ENCODE measurements at regions not wholly inside any gene's neighbourhood (a gene's known extent, or its start where the extent isn't known, plus 50 kb on each side); places are given as distances from the start of the nearest gene placed in this dataset.

- TF ChIP-seq, protein P1, sequence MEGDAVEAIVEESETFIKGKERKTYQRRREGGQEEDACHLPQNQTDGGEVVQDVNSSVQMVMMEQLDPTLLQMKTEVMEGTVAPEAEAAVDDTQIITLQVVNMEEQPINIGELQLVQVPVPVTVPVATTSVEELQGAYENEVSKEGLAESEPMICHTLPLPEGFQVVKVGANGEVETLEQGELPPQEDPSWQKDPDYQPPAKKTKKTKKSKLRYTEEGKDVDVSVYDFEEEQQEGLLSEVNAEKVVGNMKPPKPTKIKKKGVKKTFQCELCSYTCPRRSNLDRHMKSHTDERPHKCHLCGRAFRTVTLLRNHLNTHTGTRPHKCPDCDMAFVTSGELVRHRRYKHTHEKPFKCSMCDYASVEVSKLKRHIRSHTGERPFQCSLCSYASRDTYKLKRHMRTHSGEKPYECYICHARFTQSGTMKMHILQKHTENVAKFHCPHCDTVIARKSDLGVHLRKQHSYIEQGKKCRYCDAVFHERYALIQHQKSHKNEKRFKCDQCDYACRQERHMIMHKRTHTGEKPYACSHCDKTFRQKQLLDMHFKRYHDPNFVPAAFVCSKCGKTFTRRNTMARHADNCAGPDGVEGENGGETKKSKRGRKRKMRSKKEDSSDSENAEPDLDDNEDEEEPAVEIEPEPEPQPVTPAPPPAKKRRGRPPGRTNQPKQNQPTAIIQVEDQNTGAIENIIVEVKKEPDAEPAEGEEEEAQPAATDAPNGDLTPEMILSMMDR (conservative IDR thresholded peaks at IDR 0.05 in 1 of 2, IDR thresholded peaks at IDR 0.05 in 1 of 2; ENCODE audit: extremely low read depth in 1 of 2, insufficient read depth in 1 of 2, low read depth in 1 of 2, low read length in 2 of 2) = no peak
- TF ChIP-seq EZH2 (IDR thresholded peaks at IDR 0.05; ENCODE audit: borderline replicate concordance, low read length) = no peak
Measured at GRCh38 chr15:77881950-77882349, 195.6 kb downstream of the TBC1D2B start.
